IMR-90 (cell line): ENCODE measurements at regions not wholly inside any gene's neighbourhood (a gene's known extent, or its start where the extent isn't known, plus 50 kb on each side); places are given as distances from the start of the nearest gene placed in this dataset.

Experiments used
- ATAC-seq: fragments of 200-7000 bp; cut with Tn5 transposase; 2 replicates; pipeline ENCODE4 v1.9.1; 2020; ENCODE audit warnings: low read depth, mild to moderate bottlenecking, moderate library complexity
- BruUV-seq: library from RNA; stranded (reverse); fragments of 400-500 nt; replicated peaks from 2 replicates; lab custom pipeline; 2021; lab: Mats Ljungman, UMichigan
- CTCF ChIA-PET: fragments of 300-600 bp; formaldehyde crosslinking; extraction: SDS; loops from one replicate; lab custom pipeline; 2021; ENCODE audit warnings: antibody characterized with exemption; lab: Yijun Ruan, JAX
- POLR2A ChIA-PET: fragments of 300-600 bp; sonication (Branson Sonifier 250); formaldehyde crosslinking; loops from one replicate; lab custom pipeline; 2022; ENCODE audit warnings: antibody characterized with exemption; ENCODE audit not compliant: unreplicated experiment; lab: Charles Lee
- DNase-seq: peaks from one replicate; pipeline ENCODE4 v3.0.0; 2013
- H2AFZ ChIP-seq: replicated peaks from 2 replicates; pipeline ENCODE3; 2013; ENCODE audit warnings: low read length, mild to moderate bottlenecking; ENCODE audit not compliant: poor library complexity
- H2AK5ac ChIP-seq: 2 replicates; pipeline ENCODE4 v1.6.1; 2013; ENCODE audit warnings: low read depth, low read length, inconsistent platforms
- H2AK9ac ChIP-seq: replicated peaks from 2 replicates; pipeline ENCODE3; 2013; ENCODE audit warnings: mild to moderate bottlenecking, low read depth, low read length, moderate library complexity; ENCODE audit not compliant: poor library complexity
- H2BK120ac ChIP-seq: 2 replicates; pipeline ENCODE4 v1.6.1; 2013; ENCODE audit warnings: low read depth, low read length, inconsistent platforms
- H2BK15ac ChIP-seq: 3 replicates; pipeline ENCODE4 v1.6.1; 2013; ENCODE audit warnings: low read depth, low read length, inconsistent platforms
- H2BK20ac ChIP-seq: 2 replicates; pipeline ENCODE4 v1.6.1; 2013; ENCODE audit warnings: low read depth, mild to moderate bottlenecking, inconsistent platforms, low read length, moderate library complexity
- H2BK5ac ChIP-seq: 2 replicates; pipeline ENCODE4 v1.6.1; 2013; ENCODE audit warnings: mild to moderate bottlenecking, low read depth, low read length, inconsistent platforms; ENCODE audit not compliant: poor library complexity, severe bottlenecking
- H3K14ac ChIP-seq: replicated peaks from 2 replicates; pipeline ENCODE4 v1.6.1; 2013; ENCODE audit warnings: low read depth, low read length, inconsistent platforms
- H3K18ac ChIP-seq: 2 replicates; pipeline ENCODE4 v1.6.1; 2013; ENCODE audit warnings: low read depth, low read length, control low read depth
- H3K23ac ChIP-seq: 2 replicates; pipeline ENCODE4 v1.6.1; 2013; ENCODE audit warnings: low read depth, low read length, inconsistent platforms
- H3K27ac ChIP-seq: 2 replicates; pipeline ENCODE4 v1.5.1; 2013; ENCODE audit warnings: mild to moderate bottlenecking, control low read depth, low read length; ENCODE audit not compliant: insufficient read depth
- H3K27me3 ChIP-seq: 2 replicates; pipeline ENCODE4 v1.6.1; 2013; ENCODE audit warnings: low read length; ENCODE audit not compliant: control insufficient read depth, insufficient read depth
- H3K36me3 ChIP-seq: 2 replicates; pipeline ENCODE4 v1.6.1; 2013; ENCODE audit warnings: low read length, mixed read lengths; ENCODE audit not compliant: control insufficient read depth, insufficient read depth
- H3K4ac ChIP-seq: 2 replicates; pipeline ENCODE4 v1.6.1; 2013; ENCODE audit warnings: low read depth, low read length, inconsistent platforms
- H3K4me1 ChIP-seq: 2 replicates; pipeline ENCODE4 v1.6.1; 2013; ENCODE audit warnings: low read length, mixed read lengths; ENCODE audit not compliant: control insufficient read depth, insufficient read depth
- H3K4me2 ChIP-seq: 2 replicates; pipeline ENCODE4 v1.6.1; 2013; ENCODE audit warnings: low read depth, mild to moderate bottlenecking, control low read depth, low read length, moderate library complexity
- H3K4me3 ChIP-seq: 2 replicates; pipeline ENCODE4 v1.5.1; 2013; ENCODE audit warnings: low read depth, mild to moderate bottlenecking, control low read depth, low read length, moderate library complexity; ENCODE audit not compliant: insufficient read depth
- H3K56ac ChIP-seq: 2 replicates; pipeline ENCODE4 v1.6.1; 2013; ENCODE audit warnings: low read length, inconsistent platforms; ENCODE audit not compliant: insufficient read depth; ENCODE audit errors: extremely low read depth
- H3K79me1 ChIP-seq, 2 experiments: 2 replicates each; pipeline ENCODE4 v1.6.1; 2013; ENCODE audit warnings: low read length in 2 of 2, inconsistent platforms in 1 of 2, low read depth in 1 of 2
- H3K9ac ChIP-seq: 2 replicates; pipeline ENCODE4 v1.6.1; 2013; ENCODE audit warnings: low read depth, low read length, control low read depth
- H3K9me1 ChIP-seq: 2 replicates; pipeline ENCODE4 v1.6.1; 2013; ENCODE audit warnings: low read length, inconsistent platforms; ENCODE audit not compliant: insufficient read depth
- H3K9me3 ChIP-seq: 2 replicates; pipeline ENCODE4 v1.6.1; 2013; ENCODE audit warnings: low read length; ENCODE audit not compliant: control insufficient read depth, insufficient read depth
- H4K20me1 ChIP-seq: 2 replicates; pipeline ENCODE4 v1.6.1; 2013; ENCODE audit warnings: low read length, inconsistent platforms; ENCODE audit not compliant: insufficient read depth
- H4K5ac ChIP-seq: 2 replicates; pipeline ENCODE4 v1.6.1; 2013; ENCODE audit warnings: mild to moderate bottlenecking, low read depth, low read length, control low read depth
- H4K8ac ChIP-seq, 2 experiments: 2 replicates each; pipeline ENCODE4 v1.6.1; 2013; ENCODE audit warnings: low read depth in 2 of 2, low read length in 2 of 2, control low read depth in 1 of 2, inconsistent platforms in 1 of 2
- H4K91ac ChIP-seq: 2 replicates; pipeline ENCODE4 v1.6.1; 2013; ENCODE audit warnings: low read depth, low read length, inconsistent platforms; ENCODE audit not compliant: insufficient read depth
- MAFK ChIP-seq: IDR thresholded peaks from 2 replicates; pipeline ENCODE4 v1.6.1; 2012; ENCODE audit warnings: low read depth, low read length, improper control_type of control experiment
- MXI1 ChIP-seq: IDR thresholded peaks from 2 replicates; pipeline ENCODE4 v1.6.1; 2012; ENCODE audit warnings: low read depth, mild to moderate bottlenecking, low read length, moderate library complexity, borderline replicate concordance
- SMC3 ChIP-seq: fragments of 150-350 bp; IDR thresholded peaks from 2 replicates; pipeline ENCODE4 v1.6.1; 2016; ENCODE audit warnings: low read depth, mild to moderate bottlenecking, antibody characterized with exemption, low read length, moderate library complexity
- WGBS, 2 experiments: methylation state at CpG; one replicate each; pipeline versions ENCODE4 v1.1.5 to v1.1.7; 2013; ENCODE audit warnings: missing lambda C conversion rate in 2 of 2; ENCODE audit not compliant: insufficient read length in 1 of 2; ENCODE audit errors: extremely low coverage in 2 of 2; 5-methylcytosine and 5-hydroxymethylcytosine counted together
- dilution Hi-C: fragments of 300-500 bp; cut with HindIII; formaldehyde crosslinking; loops from one replicate; pipeline ENCODE4 v1.14.3; 2018; ENCODE audit warnings: low sequenced_read_pairs; ENCODE audit not compliant: unreplicated experiment
- in situ Hi-C: fragments of 300-500 bp; cut with MboI; formaldehyde crosslinking; loops from 3 replicates; pipeline ENCODE4 v1.14.3; 2019; ENCODE audit warnings: low sequenced_read_pairs, inconsistent platforms, mixed read lengths
- intact Hi-C: fragments of 100-400 bp; cut with micrococcal nuclease; formaldehyde crosslinking; loops from 2 replicates; pipeline ENCODE4 v1.10.0; 2022

DNA sequence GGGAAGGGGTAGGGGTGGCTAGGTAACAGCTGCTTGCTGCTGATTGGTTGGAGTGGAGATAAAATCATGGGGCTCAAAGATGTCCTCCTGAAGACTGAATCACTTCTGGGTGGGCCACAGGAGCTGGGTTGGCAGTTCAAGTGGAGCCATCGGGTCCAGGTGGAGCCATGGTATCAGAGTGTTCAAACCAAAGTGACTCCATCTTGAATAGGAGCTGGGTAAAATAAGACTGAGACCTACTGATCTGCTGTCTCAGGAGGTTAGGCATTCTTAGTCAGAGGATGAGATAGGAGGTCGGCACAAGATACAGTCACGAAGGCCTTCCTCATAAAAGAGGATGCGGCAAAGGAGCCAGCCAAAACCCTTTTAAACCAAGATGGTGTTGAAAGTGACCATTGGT is 96.5 kb downstream of the RTP4 start:
- Histone ChIP-seq H3K4me1 (no peaks in the 10 kb centered on the region), H2BK20ac (no peak overlapping the region), H3K4me2 (no peak overlapping the region), H2BK120ac (no peak overlapping the region), H3K4ac (no peak overlapping the region), H2AK5ac (no peak overlapping the region), H4K20me1 (no peaks in the 10 kb centered on the region), H3K36me3 (no peaks in the 10 kb centered on the region), H4K5ac (no peak overlapping the region), H3K27me3 (peaks cover 2% of the 10 kb centered on the region), H2BK15ac (no peak overlapping the region), H3K9me1 (no peaks in the 10 kb centered on the region), H3K79me1 (no peaks in the 10 kb centered on the region), H3K14ac (no peak overlapping the region), H2AFZ (no peak overlapping the region), H3K23ac (no peak overlapping the region), H3K56ac (no peak overlapping the region), H3K9me3 (no peaks in the 10 kb centered on the region), H2AK9ac (no peak overlapping the region), H4K91ac (no peak overlapping the region), H4K8ac (no peak overlapping the region), H3K27ac (no peak overlapping the region), H3K18ac (no peak overlapping the region), H3K9ac (no peak overlapping the region), H2BK5ac (no peak overlapping the region), H3K4me3 (no peak overlapping the region)
- TF ChIP-seq SMC3 (no peak), MAFK (no peak), MXI1 (no peak)
- ATAC-seq (no peak), DNase-seq (no peak)
- 56% methylated on average over 1 of the region's 4 CpGs; no CpG with 5 or more reads in 1 of the 2 experiments for WGBS, 2 experiments
- POLR2A ChIA-PET = no interaction called here
- no TSS peak for BruUV-seq
- intact Hi-C loops (no loop called here), in situ Hi-C loops (no loop called here), dilution Hi-C loops (no loop called here)
- CTCF ChIA-PET = no interaction called here
